RKO (cell line): ENCODE measurements at regions not wholly inside any gene's neighbourhood (a gene's known extent, or its start where the extent isn't known, plus 50 kb on each side); places are given as distances from the start of the nearest gene placed in this dataset.

Experiments
- DNase-seq: peaks from one replicate; pipeline ENCODE4 v3.0.0-alpha.2; 2016; ENCODE audit warnings: low spot score

DNA sequence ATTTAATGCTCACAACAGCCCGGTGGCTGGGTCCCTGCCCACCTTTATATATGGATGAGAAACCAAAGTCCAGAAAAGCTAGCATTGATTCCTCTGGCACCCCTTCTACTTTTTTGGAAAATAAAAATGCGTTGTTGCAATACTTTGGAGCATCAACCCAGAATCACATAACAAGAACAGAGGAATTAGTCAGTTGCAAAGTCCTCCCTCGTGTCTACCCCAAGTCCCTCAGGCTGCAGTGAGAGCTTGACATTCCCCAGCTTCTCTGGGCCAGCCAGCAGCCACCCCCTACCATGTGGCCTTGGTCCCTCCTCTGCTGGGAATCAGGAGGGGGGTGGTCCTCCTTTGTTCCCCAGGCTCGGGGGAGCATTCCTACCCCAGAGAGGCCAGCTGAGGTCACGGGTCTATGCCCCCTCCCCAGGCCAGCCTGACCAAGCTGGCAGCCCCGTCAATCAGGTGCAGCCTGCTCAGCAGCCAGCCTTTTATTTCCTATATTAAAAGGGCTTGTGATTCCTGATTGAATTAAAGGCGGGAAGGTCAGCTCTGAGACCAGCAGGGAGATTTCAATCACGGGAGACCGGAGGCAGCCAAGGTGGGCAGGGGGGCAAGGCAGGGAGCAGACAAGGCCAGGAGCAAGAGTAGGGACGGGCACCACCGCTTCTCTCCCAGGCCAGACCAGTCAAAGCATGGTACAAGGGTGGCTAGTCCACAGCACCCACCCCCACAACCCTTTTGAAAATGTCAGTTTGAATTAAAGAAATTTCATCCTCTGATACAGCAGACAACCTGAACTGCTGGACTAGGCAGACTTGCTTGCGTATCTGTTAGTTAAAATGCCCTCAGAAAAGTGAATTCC, 158.9 kb downstream of the MRPL14 start:
- DNase-seq: no peak

DNA sequence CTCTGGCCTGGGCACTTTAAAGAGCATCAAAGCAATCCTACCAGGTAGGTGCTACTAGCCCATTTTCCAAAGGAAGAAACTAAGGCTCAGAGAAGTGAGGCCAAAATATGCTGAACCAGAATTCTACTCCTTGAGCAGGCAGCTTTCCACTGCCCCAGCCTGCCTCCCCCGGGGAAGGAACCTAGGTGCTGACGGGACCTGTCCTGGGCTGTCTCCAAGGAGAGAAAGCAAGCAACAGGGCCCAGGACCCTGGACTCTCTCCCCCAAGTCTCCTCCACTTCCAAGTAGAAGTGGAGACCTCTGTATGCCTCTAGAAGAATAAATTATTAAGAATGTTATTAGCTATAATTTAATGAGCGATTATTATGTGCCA, 159.5 kb downstream of the MRPL14 start:
- no peak for DNase-seq

DNA sequence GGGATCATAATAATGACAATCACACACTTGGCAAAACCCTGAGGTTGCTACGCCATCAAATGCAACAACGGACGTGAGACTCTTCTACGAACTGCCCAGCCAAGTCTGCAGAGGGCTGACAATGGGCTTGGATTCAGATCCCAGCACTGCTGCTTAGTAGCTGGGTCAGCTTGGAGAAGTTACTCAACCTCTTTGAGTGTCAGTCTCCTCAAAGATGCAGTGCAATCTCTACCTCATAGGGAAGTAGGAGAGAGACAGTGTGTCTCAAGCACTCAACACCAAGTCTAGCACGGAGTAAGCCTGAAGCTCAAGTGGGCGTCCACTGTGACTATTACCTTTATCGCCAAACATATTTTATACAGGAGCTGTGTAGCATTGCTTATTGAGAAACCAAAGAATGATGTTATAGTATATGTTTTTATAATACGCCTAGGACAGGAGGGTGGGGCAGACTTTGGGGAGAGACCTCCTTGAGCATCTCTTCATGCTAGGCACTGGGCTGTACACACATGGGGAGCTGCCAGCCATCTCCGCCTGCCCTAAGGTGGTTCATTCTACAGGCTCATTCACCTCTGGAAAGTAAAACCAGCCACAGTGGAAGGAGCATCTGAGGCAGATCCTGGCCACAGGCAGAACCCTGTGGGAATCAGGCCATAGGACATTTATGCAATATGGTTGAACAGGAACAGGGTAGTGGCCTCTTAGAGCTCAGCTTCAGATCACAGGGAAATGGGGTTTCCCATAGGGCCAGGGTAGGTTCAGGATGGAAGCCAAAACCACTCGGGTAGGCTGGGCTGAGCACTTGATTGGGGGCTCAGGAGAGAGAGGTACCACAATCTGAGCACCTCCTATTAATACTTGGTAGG, 160.2 kb downstream of the MRPL14 start:
- no peak for DNase-seq

DNA sequence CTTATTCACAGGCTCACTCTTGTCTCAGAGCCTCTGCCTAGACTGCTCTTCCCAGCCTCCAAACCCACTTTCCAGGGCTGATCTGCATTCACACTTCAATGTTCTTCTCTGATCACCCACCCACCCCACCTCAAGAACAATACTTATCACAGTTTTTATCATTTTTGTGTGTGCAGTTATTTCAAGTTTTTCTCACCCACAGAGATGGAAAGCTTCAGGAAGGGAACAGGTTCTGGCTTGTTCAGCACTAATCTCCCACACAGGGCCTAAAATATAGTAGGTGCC, 160.9 kb downstream of the MRPL14 start:
- no peak for DNase-seq

DNA sequence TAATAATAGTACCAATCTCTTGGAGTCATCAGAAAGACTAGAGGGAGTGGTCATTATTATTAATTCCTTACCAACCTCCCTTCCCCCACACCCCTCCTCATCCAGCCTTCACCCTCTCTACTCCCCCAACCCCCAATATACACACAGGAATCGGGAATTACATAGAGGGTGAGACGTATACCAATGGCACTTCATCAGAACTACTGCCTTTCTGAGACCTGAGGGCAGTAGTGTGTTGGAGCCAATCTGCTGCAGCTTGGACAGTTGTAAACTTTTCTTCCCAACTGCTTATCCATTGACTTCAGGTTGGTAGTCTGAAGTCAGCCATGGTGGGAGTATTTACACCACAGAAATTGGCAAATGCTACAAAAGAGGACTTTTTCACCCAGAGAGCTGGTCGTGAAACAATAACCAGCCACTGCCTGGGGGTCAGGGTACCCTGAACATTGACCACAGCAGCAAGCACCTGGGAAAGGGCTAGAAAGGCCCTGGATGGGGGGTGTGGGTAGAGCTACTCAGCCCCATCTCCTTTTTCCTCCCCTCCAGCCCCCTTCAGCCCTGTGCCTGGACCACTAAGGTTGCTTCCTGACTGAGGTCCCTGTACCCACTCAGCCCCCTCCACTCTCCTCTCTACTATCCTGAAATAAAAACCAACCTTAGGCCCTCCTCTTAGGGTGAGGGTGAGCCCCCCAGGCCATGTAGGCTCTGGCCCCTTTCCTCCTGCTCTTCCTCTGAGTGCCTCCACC, 161.5 kb downstream of the MRPL14 start:
- no peak for DNase-seq

DNA sequence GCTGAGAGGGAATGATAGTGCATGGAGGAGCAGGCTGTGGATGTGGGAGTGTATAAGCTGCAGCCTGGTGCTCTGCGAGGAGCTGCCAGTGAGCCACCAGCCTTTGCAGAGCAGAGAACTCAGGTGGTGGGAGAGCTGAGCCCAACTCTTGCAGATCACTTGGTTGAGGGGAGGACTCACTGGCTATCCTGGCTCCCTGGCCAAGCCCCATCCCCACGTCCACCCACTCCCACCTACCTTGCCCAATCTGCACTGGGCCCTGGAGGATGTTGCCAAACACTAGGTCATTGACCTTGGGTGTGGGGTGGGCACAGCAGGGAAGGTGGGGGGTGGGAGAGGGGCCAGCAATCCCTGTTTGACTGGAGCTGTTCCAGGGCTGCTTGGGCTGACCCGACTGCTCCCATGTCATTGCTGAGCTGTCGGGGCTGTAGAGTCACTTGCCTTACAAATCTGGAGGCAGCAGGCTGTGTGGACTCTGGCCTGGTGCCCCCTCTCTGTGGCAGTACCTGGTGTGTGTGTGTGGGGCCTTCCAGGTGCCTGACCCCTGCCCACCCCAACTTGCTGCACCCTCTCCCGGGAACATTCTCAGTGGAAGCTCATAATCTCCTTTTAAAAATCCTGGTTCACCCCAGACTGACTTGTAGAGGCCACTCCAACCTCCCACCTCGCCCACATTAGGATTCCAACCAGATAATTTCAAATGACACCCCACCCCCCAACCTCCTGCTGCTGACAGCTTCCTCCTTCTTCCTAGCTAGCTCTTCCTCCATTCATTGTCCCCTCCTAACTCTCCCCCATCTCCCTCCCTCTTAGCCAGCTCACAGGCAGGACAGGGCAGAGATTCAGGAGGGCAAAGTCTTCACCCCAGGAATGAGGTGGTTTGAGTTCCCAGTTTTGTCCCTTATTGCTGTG, 162.3 kb downstream of the MRPL14 start:
- DNase-seq: no peak

DNA sequence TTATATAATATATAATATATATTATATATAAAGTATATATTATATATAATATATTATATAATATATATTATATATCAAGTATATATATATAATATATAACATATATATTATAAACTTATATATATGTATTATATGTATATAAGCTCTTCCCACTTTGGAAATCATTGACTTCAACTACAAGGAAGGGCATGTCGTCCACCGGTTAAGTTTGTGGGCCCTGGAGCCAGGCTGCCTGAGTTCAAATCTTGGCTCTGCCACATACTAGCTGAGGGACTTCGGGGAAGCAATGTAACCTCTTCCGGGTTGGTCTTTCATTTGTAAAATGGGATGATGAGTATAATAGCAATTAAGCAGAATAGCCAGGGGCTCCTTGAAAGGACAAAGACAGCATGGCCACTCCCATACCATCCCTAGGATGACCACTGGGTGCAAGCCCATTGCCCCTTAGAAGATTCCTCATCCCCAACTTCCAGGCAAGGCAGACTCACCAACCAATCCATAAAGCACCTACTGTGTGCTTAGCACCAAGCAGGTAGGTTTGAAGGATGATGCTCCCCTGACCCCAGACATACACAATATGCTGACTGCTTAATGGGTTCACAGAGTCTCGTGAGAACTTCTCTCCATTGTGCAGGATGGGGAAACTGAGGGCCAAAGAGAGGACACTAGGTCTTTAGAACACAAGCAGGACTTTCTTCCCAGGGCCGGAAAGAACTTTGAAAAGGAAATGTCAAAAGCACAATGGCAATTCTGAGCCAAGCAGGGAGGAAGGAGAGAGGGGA, 163.2 kb downstream of the MRPL14 start:
- DNase-seq: no peak

DNA sequence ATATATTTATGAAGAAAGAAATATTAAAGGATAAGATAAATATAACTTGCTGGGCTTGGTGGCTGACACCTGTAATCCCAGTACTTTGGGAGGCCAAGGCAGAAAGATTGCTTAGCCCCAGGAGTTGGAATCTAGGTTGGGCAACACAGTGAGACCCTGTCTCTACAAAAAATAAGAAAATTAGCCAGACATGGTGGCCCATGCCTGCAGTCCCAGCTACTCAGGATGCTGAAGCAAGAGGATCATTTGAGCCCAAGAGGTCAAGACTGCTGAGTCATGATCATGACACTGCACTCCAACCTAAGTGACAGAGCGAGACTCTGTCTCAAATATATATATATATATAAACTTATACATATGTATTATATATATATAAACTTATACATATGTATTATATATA, 164.0 kb downstream of the MRPL14 start:
- DNase-seq: peak; percentile 16

DNA sequence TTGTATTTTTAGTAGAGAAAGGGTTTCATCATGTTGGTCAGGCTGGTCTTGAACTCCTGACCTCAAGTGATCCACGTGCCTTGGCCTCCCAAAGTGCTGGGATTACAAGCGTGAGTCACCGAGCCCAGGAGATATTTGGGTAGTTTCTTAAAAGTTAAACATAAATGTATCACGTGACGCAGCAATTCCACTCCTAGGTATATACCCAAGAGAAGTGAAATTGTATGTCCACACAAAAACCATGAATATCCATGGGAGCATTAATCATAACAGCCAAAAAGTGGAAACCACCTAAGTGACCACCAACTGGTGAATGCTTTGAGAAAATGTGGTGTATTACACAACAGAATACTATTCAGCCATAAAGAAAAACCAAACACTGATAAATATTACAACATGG, 164.8 kb downstream of the MRPL14 start:
- no peak for DNase-seq

DNA sequence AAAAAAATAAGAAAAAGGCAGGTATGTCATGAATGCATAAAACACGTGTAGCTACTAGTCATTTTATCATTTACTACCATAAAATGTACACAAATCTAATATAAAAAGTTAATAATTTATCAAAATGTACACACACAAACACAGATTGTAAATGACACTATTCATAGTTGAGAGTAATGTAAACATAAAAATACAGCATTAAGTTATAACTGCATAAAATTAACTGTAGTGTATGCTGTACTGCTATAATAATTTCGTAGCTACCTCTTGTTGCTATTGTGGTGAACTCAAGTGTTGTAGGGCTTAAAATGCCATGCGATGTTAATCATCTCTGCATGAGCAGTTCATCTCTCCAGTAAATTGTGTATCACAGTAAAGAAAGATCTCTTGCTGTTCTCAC, 170.0 kb downstream of the MRPL14 start:
- no peak for DNase-seq

DNA sequence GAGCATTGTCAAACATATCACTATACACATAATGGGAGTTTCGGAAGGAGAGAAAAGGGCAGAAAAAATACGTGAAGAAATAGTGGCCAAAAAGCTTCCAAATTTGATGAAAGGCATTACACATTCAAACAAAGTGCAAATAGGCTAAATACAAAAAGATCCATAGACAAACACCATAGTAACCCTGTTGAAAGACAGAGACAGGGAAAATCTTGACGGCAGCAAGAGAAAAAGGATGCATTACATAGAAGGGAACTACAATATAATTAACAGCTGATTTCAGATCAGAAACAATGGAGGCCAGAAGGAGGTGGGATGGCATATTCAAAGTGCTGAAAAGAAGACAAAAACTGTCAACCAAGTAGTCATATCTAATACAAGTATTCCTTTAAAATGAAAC, 170.8 kb downstream of the MRPL14 start:
- no peak for DNase-seq

DNA sequence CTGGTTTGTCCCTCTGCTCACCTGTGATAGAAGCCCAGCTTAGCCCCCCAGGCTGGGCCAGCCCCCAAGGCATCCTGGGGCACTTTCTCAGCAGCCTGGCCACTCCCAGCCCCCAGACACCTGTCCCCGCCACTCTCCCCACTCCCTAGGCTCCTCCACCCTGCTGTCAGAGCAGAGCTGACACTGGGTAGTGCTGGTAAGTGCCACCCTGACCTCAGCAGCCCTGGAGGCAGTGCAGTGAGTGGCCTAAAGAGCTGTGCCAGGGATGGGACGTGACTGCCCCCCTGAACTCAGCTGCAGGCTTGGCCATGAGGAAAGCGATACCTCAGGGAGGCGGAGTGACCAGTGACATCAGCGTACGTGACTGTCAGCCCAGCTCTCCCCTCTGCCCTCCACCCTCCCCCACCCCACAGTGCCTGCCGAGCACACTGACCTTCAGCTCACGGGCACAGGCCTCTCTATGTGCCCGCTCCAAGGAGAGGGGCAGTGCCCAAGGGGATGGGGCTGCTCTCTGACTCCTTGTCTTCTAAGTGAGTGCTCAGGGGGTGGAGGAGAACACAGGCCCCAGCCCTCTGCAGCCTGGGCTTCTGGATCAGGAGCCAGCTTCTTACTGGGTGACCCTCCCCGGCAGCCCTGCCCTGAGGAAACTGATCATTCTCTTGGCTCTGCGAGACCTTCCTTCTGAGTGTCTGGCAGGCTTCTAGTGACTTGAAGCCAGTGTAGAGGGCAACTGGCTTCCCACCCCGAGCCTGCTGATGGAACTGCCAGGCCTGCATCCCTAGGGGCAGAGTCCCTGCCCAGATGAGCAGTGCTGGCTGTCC, 172.7 kb downstream of the MRPL14 start:
- DNase-seq: no peak

DNA sequence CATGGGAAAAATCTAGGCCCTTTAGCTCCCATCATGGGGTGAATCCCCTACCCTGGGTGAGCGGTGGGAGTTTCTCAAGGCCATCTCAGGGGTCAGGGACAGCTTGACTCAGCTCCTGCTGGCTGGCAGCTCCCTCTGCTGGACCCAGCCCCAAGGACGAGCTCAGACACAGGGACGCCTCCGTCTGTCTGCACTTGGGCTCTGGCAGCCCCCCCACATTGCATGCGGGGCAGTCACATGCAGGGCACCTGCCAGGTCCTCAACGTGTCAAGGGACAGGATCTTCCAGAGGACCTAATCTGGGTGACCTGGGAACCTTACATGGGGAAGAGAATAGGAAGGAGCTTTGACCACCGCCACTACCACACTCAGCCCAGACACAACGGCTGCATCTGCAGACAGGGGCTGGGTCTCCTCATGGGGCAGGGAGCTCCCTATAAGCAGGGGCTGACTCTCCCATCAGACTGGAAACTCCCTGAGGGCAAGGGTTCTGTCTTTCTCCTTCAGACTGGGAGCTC, 173.4 kb downstream of the MRPL14 start:
- no peak for DNase-seq

DNA sequence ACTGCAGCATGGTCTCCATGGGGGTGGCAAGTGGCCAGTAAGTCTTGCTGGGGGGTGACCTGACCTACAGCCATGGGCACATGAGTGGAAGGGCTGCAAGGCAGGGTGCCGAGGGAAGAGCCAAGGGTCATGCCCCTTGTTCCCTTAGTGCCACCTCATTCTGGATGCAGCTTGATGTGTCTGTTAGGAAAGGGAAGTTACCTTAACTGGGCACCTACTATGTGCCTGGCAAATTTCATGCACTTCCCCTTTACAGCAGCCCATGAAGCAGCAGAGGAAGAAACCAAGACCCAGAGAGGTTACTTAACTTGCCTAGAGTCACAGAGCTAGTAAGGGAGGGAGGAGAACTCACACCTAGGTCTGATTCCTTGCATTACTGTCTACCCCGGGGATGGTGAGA, 174.0 kb downstream of the MRPL14 start:
- DNase-seq: no peak

DNA sequence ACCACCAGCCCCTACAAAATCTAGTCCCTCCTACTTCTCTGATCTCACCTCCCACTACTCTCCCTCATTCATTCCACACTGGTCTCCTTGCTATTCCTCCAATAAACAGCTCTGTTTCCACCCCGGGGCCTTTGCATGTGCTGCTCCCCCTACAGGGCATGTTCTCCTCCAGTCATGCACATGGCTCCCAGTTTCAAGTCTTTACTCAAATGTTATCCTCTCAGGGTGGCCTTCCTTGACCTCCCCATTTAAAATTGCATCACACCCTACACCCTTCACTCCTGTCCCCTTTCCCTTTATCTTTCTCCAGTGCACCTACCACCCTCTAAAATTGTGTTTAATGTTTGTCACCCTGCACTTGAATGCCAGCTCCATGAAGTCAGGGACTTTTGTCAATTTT, 174.5 kb downstream of the MRPL14 start:
- no peak for DNase-seq

DNA sequence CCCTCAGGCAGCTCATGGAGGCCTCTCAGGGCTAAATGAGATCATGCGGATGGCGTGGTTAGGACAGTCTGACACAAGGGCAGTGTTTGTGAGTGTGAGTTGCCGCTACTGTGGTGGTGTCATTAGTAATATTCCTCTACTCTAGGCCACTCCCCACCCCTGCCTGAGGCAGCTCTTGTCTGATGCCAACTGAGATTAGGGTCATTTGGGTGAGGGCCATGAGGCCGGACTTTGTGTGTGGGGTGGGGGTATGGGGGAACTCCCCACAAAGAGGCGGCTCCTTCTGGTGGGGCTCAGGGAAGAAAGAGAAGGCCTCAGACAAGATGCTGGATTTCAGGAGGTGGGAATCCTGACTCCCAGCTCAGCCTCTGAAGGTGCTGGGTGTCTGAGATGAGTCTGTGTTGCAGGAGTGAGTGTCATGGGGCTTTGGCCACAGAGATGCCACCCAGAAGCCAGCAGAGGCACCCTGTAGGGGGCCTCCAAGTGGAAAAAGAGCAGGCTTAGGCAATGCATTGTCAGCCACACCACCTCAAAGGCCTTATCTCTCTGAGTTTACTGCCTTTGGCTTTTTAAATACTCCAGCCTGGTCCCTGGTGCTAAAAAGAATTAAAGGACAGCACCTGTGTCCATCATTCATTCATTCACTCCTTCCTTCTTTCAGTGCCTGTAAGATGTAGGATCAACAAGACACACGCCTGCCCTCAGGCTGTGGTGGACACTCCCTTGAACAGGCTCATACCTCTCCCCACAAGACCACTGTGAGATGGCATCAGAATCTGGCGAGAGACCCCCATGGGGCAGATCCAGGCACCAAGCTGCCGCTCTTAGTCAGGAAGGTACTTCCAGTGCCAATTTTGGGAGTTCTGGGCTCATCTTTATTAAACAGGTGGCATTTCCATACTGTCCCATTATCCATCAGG, 175.2 kb downstream of the MRPL14 start:
- DNase-seq: no peak

DNA sequence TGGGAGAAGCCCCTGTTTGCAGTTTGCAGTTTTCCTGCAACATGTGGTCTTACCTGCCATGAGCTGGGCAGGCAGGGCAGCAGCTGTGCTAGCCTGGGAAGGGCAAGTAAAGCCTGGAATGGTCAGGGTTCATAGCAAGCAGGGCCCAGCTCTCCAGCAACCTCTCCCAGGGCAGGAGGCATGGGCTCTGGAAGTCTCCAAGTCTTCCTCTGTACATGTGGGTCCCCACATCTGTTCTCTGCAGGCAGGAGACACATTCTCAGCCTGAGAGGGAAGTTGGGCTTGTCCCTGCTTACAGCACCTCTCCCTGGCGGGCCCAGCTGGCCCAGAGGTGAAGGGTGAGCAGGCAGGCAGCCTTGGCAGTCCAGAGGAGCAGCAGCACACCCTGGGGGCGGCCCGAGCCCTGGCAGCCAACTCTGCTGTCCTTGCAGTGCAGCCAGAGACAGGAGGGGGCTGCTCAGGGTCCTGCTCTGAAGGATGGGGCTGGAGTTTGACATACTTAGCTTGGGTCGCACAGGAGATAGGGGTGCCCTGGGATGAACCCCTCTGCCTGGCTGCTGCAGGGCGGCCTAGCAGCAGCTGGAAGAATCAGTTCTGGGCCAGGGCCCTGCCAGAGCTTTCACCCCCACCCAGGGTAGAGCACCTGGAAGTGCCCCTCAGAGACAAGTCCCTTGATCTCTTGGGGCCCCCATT, 176.0 kb downstream of the MRPL14 start:
- no peak for DNase-seq

DNA sequence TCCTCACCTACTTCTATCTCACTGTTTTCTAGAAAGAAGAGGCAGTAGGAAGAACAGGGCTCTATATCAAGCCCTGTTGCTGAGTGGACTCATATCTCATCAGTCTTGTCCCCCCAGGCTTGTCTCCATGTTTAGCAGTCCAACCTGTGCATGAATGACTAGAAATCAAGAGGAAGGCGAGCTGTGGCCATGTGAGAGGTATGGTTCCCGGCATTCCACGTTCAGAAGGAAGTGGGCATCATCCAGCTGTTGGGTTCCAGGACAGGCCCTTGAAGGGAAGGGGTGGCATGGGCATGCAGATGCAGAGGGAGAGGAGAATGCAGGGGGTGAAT, 176.6 kb downstream of the MRPL14 start:
- no peak for DNase-seq
